GM08714 (cell line): ENCODE measurements at regions not wholly inside any gene's neighbourhood (a gene's known extent, or its start where the extent isn't known, plus 50 kb on each side); places are given as distances from the start of the nearest gene placed in this dataset.

ENCODE experiments used
- H3K4me3 ChIP-seq: fragments of 200-500 bp; sonication (Bioruptor generic); 2 replicates; pipeline ENCODE4 v1.5.1; 2014; ENCODE audit warnings: mild to moderate bottlenecking, low read length, inconsistent platforms
- ZNF274 ChIP-seq: IDR thresholded peaks from 2 replicates; pipeline ENCODE4 v1.6.1; 2012; ENCODE audit warnings: mild to moderate bottlenecking, low read depth, low read length

- no peak overlapping the region for H3K4me3 ChIP-seq
Observed at GRCh38 chr12:105806400-105806770, 332.4 kb downstream of the NUAK1 start.

GRCh38 chr12:105812366-105812765 lies 326.4 kb downstream of the NUAK1 start:
- H3K4me3 ChIP-seq: no peak overlapping the region
- no peak for TF ChIP-seq ZNF274

More at GRCh38 chr12:105806400-105806770, 332.4 kb downstream of the NUAK1 start:
- no peak for TF ChIP-seq ZNF274

GRCh38 chr12:105813201-105813600 lies 325.6 kb downstream of the NUAK1 start:
- no peak overlapping the region for H3K4me3 ChIP-seq
- no peak for TF ChIP-seq ZNF274

- no peak for TF ChIP-seq ZNF274
- no peak overlapping the region for H3K4me3 ChIP-seq
Observed at GRCh38 chr12:105814283-105814682, 324.5 kb downstream of the NUAK1 start.

GRCh38 chr12:105819549-105819948 lies 319.2 kb downstream of the NUAK1 start:
- no peak overlapping the region for H3K4me3 ChIP-seq
- TF ChIP-seq ZNF274: no peak

- TF ChIP-seq ZNF274: no peak
Observed at GRCh38 chr12:105820429-105821125, 318.2 kb downstream of the NUAK1 start.

GRCh38 chr12:105822131-105823105 lies 316.3 kb downstream of the NUAK1 start:
- no peak for TF ChIP-seq ZNF274
- H3K4me3 ChIP-seq: no peak overlapping the region

More at GRCh38 chr12:105820429-105821125, 318.2 kb downstream of the NUAK1 start:
- no peak overlapping the region for H3K4me3 ChIP-seq

GRCh38 chr12:105823810-105824209 lies 314.9 kb downstream of the NUAK1 start:
- no peak overlapping the region for H3K4me3 ChIP-seq
- TF ChIP-seq ZNF274: no peak

- H3K4me3 ChIP-seq: no peak overlapping the region
- TF ChIP-seq ZNF274: no peak
Observed at GRCh38 chr12:105825141-105825540, 313.6 kb downstream of the NUAK1 start.

- TF ChIP-seq ZNF274: no peak
- no peak overlapping the region for H3K4me3 ChIP-seq
Observed at GRCh38 chr12:105831372-105831771, 307.4 kb downstream of the NUAK1 start.

- H3K4me3 ChIP-seq: no peak overlapping the region
- no peak for TF ChIP-seq ZNF274
Observed at GRCh38 chr12:105832021-105832420, 306.7 kb downstream of the NUAK1 start.

GRCh38 chr12:105832806-105833205 lies 305.9 kb downstream of the NUAK1 start:
- TF ChIP-seq ZNF274: no peak
- H3K4me3 ChIP-seq: no peak overlapping the region

- H3K4me3 ChIP-seq: no peak overlapping the region
- no peak for TF ChIP-seq ZNF274
Observed at GRCh38 chr12:105834496-105834895, 304.3 kb downstream of the NUAK1 start.

GRCh38 chr12:105835580-105836241 lies 303.0 kb downstream of the NUAK1 start:
- H3K4me3 ChIP-seq: no peak overlapping the region
- TF ChIP-seq ZNF274: no peak
